ENCODE measurements at regions not wholly inside any gene's neighbourhood (a gene's known extent, or its start where the extent isn't known, plus 50 kb on each side); places are given as distances from the start of the nearest gene placed in this dataset.
"Not testable (repeated sequence)": the region's sequence is repeated elsewhere in the genome, so short reads cannot be mapped to it uniquely, and the experiment has no call there.

DNA sequence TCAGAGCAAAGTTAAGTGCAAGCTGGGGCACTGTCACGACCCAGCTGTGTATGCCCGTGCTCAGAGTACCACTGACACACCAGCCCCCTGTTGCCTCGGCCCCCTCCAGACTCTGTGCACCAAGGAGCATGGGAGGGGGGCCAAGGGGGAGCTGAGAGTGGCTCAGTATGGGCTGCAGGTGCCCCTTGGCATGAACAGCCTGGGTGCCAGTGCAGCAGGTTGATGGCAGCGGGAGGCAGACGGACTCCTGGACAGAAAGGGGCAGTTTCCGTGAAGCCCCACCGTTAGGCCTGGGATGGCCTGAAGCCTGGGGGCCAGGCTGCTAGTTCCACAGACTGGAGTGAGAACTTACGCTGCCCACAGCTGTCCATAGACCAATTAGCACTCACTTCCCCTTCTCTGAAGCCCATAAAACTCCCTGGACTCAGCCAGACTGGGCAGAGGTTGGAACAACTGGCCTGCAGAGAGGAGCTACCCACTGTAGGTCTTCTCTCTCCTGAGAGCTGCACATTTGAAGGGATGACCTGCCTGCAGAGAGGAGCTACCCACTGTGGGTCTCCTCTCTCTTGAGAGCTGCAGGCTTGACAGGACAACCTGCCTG lies 182.8 kb downstream of the DEPDC1B start:
- no peak for DNase-seq

DNA sequence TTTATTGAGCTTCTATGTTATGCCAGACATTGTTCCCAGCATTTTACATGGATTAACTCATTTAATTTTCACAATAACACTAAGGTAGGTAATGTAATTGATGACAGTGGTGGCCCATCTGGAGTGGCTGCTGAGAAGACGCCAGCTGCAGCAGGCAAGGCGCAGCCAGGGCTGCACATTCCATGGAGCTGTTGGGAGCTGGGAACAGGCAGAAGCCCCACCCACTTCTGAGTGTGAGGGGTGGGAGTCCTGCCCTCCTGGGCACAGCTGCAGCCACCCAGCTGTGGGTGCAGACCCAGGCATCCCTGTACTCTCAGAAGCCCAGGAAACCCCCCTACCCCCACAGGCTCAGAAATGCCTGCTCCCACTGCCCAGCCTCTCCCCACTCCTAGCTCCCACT lies 183.3 kb downstream of the DEPDC1B start:
- no peak for DNase-seq

DNA sequence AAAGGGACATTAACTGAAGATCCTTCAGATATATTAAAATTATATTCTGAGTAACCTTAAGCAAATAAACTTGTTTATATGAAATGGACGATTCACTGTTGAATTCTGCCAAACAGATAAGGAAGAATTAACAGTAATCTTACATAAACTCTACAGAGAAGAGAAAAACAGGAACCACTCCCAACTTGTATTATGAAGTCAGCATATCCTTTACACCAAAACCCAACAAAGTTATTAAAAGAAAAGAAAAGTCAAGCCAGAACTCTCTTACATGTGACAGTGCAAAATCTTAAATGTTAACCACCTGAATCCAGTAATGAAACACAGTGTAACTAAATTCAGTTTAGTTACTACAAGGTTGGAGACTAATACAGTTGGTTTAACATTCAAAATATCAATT lies 185.8 kb downstream of the DEPDC1B start:
- no peak for DNase-seq

DNA sequence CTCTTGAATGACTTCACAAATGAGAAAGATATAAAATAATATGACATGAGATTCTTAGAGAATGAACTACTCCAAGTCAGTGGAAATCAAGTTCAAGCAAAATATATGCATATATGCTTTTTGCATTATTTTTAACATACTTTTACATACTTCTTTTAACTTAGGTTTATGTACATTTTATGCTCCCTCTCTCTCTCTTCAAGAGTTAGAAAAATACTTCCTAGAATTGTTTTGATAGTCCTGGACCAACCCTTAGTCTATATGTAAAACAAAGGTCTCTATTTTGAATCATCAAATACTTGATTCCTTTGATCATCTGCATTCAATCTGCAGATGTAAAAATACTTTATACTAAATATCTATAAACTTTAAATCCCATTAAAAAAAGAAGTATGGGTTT lies 187.8 kb downstream of the DEPDC1B start:
- no peak for DNase-seq

DNA sequence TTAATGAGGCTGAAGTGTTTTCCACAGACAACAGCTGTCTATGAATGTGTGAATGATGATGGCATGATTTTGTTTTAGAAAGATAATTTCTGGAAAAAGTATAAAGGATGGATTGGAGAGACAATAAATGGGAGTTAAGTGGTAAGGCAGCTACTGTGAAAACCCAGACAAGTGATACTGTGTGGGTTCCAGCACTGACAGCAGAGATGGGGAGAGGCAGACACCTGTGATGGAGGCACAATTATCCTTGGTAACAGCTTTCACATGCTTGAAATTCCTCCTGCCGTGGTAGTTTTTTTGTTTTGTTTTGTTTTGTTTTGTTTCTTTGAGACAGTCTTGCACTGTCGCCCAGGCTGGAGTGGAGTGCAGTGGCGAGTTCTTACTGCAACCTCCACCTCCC lies 189.3 kb downstream of the DEPDC1B start:
- DNase-seq, result no peak

DNA sequence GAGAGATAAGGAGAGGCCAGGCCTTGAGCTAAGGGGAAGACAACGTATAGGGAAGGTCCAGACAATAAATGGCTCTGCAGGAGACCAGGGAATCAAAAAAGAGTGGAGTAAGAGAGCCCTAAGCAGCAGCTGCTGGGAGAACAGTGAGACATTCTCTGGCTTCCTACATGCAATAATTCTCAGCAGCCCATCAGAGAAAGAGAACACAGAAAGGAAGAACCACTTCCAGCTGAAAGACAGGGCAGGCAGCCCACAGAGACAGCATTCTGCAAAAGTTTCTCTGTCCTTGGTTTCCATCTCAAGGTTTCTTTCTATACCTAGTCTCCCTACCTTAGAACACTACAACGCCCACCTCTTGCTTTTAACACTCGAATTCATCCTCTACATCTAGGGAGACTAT lies 189.9 kb downstream of the DEPDC1B start:
- DNase-seq, result no peak

DNA sequence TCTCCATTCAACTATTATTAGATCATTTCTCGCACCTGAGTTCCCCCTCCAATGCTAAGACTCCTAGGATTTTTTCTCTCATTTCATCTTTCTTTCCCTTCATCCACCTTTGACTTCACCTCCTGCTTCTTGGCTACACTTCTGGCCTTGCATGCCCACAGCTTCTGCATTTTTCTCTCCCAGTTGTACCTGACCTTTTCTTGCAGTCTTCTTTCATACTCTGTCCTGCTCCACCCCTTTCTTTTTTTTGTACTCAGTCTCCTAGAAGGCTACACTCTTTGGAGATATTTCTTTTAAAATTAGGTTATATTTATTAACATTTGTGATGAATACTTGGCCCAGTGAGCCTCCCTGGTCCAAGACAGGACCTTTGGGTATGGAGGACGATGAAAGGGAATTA lies 190.4 kb downstream of the DEPDC1B start:
- no peak for DNase-seq

DNA sequence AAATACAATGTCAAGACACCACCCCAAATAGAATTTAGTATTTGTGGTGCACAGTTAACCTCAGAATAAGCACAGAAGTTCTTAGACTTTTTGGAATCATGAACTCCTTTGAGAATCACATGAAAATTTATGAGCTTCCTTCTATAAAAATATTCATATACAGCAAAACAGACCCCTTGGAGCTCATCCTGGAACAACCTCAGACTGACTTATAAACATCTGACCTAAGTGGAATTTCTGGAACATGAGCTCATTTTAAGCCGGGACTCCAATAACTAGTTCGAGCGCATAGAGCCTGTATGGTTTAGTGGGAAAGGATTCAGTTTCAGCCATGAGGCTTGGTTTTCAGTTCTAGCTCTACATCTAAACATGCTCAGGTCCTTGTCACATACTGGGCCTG lies 192.3 kb downstream of the DEPDC1B start:
- DNase-seq, result no peak

DNA sequence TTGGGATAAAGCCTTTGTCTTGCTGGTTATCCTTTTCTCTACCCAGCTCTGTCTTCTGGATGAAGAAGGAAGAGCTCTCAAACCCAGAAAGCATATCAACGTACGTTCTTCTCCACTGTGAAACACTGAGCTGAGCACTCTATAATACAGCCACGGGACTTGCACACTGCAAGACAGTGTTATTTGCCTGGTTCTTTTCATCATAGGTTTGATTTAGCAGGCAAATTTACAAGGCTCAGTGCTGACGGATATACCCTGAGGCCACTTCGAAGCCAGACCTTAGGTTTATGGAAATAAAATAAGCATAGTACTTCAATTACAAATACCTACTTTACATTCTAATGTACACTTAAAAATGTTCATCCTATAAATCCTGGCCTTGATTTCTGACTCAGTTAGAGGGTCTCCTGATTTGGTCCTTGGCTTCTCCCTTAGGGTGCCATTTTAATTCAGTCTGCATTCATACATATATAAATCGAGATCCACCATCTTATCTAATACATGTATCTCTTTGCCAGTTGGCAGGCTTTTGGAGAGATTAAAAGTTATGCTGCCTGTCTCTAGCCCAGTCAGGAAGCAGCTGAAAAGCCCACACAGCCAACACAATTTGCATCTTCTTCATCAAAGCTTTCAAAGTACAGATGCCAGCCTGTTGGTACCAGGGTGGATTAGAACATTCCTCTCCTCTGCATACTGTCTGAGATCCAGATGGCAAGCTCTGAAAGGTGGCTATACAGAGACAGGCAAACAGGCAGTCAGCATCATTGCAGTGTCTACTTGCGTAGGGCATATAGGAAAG lies 194.4 kb downstream of the DEPDC1B start:
- no peak for DNase-seq

DNA sequence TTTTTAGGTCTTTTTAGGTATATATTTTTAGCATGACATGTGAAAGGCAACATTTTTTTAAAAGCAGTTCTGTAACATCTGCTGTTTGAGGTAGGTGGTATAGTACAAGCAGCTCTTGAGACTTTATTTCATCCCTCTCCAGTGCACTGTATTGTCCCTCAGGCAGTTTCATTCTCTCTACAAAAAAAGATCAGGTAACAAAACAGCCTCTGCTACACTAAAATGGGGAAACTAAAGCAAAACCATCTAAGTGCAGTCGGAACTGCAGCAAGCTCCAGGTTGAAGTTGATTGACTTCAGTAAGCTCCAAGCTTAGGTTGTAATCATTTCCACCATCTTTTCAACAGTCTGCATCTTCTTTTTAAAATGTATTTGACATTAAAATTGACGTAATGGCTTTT lies 195.6 kb downstream of the DEPDC1B start:
- DNase-seq, result no peak

DNA sequence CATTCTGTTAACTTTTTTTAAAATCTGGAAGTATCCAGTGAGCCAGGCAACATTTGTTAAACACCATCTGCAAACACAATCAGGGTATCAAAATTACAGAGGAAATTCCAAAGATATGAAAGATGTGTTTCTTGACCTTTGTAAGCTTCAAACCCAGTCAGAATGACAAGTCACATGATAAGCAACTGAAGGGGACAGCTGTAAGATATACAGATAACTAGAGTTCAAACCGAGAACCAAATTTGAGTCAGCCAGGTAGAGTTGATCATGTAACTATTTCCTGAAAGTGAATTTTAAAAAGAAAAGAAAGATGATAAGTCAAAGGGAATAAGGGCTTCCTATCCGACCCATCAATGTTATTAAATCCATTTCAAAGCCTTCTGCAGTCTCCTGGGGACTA lies 196.2 kb downstream of the DEPDC1B start:
- DNase-seq, result no peak

DNA sequence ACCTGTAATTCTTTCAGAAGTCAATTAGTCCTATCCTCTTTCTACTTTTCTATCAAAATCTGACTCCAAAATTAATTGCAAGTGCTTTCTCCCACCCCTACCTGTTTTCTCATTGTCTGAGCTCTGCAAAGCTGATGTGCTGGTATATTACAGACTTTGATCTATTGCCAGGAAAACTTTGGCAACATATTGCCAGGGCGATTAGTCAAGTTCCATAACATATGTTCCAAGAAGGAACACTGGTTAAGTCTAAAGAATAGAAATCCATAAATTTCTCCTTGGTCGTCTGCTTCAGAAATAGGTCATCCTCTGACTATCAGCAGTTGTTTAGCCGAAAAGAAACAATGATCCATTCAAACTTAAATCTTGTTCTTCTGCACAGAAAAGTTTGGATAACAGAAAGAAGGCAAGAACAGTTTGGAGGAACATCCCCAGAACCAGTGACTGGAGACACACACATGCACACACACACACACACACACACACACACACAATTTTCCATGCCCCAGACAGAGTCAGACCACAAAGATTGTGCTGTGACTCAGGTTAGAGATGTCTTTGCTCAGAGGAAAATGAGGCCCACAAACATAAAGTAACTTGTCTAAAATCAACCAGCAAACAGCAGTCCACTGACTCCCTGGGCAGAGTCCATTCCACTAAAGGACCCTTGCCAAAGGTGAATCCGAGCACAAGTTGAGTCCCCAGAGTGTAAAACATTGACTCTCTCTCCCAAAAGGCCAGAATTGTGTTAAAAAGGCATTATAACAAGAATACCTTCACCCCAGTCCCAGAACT lies 202.1 kb downstream of the DEPDC1B start:
- no peak for DNase-seq

DNA sequence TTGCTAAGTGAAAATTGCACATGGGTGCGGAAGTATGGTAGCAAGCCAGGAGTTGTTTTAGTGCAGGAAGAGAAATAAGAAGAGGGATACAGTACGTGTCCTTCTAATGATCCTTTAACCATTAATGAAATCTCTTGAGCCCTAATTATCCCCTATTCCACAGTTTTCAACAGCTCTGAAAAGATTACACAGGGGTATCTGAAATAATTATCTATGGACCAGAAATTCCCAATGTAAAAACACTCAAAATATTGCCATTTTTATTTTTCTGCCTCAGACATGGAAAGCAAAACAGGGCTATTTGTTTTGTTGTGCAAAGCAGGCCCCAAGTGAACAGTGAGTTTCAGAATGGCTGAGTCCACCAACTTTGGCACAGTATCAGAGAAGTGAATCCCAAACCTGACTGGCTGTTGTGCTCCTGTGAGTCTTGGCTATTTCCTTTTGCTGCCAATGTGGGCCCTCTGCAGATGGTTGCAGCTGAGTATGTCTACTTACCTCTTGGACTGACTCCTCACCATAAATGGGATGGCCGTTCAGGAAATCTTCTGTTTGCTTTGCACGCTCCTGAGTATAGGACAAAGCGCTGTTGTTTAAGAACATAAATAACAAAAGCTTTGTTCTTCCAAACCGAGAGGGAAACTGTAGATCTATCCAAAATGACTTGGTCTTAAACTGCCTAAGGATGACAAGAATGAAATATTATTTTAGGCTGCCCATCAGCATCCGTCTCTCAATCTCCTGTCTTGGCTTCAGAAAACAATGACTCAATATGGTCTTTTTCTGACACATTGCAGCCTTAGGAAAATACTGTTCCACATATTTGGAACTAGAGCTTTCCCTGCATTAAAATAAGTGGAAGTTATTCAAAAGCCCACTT lies 204.1 kb downstream of the DEPDC1B start:
- DNase-seq, result no peak

DNA sequence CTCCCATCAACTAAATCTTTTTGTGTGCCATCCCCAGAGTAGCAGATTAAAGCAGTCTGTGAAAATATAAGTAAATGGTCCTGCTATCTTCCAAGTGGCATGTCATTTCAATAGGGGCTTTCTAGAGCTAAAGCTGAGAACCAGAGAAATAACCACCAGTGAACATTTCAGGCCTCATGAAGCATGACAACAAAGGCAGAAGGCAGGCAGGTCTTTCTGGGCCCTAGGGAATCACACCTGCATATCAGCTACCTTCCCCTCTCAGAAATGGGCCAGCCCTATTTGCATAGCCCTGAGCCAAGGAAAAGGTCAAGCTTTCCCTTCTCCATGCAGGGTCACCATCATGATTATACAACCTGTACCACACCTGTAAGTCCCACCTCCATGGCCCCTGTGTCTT lies 205.3 kb downstream of the DEPDC1B start:
- no peak for DNase-seq

DNA sequence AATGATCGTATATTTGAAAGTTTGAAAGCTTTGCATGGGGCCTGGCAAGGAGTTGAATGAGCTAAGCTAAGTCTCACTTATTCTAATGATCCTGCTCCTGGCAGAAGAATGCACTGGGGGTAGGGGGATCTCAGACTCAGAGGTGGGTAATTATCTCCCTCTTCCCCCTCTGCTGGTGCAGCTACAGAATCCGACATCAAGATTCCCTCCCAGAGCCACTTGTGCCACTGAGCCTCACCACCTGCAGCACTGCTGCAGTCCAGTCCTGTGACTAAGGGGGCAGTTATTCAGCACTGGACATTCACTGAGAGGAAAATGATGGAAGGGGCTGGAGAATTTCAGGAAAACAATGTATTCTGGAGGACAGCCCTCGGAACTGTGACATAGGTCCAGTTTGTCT lies 205.8 kb downstream of the DEPDC1B start:
- no peak for DNase-seq

DNA sequence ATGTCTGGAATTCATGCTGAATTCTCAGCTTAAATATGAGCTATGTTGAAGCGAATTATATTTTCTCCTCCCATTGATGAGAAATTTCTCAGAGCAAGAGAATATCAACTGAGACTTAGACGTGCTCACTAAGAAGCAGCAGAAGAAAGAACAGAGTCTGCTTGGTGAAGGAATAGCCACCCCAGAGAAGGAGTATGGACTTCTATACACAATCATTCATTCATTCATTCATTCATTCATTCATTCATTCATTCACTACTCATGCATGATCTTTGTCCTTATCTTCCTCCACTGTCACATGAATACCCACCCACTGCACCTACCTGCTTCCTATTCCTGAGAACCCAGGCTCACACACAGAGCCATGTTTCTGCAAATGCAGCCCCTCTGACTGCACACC lies 206.6 kb downstream of the DEPDC1B start:
- no peak for DNase-seq

DNA sequence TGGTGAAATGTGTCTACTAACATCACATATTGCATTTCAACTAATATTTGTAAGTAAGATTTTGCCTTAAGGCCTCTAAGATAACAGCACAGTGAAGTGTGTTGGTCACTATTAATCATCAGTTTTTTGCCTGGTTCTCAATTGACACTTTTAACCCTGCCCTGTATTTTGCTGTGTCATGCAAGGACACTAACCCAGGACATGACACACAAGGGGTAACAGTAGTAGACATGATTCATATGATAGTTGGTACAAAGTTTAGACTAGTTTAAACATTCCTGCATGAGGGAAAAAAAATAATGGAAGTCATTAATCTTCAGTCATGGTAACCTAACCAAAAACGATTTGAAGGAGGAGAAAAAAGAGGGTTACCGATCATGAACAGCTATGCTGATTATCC lies 207.0 kb downstream of the DEPDC1B start:
- DNase-seq, result no peak

DNA sequence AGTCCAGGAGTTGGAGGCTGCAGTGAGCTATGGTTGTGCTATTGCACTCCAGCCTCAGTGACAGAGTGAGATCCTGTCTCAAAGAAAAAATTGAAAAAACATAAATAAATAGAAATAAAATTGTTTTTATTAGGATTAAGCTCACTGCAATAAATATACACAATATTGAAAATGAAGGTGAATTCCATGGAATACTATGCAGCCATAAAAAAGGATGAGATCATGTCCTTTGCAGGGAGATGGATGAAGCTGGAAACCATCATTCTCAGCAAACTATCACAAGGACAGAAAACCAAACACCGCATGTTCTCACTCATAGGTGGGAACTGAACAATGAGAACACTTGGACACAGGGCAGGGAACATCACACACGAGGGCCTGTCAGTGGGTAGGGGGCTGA lies 207.6 kb downstream of the DEPDC1B start:
- DNase-seq, result not testable (repeated sequence)

DNA sequence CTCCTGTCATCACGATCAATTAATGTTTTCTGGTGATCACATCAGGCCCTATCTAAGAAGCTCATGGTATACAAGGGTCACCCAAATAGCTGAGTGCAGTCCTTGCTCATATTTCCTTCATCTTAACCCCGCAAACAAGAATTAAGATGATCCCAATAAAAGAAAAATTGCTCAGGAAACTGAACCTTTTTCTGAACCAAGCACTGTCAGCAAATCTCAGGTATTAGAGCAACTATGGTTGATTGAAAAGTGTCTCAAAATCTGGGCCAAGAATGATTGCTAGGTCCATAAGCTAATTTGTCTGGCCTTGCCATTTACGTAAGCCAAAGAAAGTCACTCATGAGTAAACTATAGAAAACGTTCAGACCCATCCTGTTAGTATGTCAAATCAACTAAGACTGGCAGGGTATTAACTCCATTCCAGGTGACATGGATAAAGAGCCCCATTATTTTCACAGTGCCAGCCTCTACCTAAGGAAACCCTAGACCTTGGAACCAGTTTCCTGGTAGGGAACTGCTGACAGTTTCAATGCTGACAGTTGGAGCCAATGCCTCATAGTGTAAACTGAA lies 209.3 kb downstream of the DEPDC1B start:
- DNase-seq, result no peak

DNA sequence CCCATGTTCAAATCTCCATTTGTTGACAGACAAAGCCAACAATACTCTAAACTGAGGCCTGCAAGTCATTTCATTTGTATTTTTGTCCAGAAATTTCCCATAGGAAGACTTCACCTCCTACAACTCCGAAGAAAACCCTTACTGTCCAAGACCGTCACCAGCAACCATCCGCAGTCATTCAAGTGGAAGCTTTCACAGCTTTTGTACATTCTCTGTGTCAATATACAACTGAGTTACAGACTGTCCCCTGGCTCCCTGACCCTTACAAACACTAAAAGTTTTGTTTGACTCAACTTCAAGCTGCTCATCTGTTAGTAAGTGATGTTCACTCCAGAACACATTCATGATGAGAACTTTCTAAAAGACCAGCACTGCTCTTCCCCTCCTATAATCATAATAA lies 210.1 kb downstream of the DEPDC1B start:
- no peak for DNase-seq

DNA sequence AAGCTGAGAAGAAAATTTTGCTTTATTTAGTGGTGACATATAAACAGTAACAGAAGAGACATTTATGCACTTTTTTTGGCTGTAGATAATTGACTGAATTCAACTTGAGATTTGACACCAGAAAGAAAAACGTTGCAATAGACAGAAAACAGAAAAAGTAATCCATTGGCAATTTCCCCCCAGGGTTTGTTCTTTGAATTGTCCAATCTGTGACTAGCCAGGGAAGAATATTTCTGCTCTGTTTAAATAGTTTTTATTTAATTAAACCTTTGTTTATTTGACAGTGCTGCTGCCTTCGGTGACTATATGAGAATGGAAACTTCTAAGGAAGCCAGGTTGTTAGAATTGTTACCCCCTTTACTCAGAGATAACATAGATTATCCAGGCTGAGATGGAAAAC lies 210.6 kb downstream of the DEPDC1B start:
- no peak for DNase-seq

DNA sequence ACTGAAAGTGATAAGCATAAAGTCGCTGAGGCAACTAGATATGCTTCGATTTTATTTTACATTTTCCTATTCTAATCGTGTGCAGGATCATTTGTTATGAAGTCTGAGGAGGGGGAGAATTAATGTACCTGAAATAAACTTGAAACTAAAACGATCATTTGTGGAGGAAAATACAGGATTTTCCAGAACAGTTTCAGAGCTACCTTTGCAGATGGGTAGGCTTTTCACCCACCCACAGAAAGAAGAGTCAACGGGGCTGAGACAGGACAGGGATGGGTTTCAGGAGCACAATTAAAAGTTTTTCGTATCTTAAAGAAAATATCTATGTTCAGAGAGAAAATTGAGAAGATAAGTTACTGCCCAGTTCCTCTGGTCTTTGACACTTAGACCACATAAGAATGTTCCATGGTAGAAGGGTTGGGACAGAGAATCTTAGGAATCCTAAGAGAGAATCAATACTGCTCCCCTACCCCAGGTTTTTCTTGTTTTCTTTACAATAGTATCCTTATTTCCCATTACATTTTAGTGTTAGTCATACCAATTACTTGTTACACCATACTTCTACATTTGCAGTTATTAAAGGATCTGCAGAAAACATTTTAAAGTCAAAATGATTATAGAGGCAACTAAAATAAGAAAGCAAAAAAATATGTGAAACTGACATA lies 211.4 kb downstream of the DEPDC1B start:
- DNase-seq, result no peak

Data from NCI-H146 (cell line).